ENCODE measurements at regions not wholly inside any gene's neighbourhood (a gene's known extent, or its start where the extent isn't known, plus 50 kb on each side); places are given as distances from the start of the nearest gene placed in this dataset.

DNA sequence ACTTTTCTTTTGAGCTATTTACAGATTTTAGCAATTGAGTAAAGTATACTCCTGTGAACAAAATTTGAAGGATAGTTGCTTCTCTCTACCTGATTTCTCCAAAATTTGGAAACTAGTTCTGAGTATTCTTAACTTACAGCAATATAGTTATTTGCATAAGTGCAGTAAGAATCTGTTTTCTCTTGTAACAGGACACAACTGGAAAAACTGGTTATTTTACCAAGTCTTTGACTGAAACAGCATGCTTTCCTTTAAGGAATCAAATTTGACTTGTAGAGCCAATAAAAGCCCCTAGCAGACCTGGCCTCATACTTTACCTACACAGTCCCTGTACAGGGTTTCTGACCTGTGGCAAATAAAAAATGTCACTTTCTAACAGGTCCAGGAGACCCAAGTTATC, 301.9 kb upstream of the POU5F2 start:
- H3K36me3 ChIP-seq (replicated peaks; ENCODE audit: low read depth, low read length) = peaks cover 3% of the 10 kb centered on the region
- H3K9ac ChIP-seq (ENCODE audit: low read length) = no peak overlapping the region
- H3K79me2 ChIP-seq (ENCODE audit: low read length) = no peaks in the 10 kb centered on the region
- no peak overlapping the region for H3K4me2 ChIP-seq (ENCODE audit: low read length)
- H3K9me3 ChIP-seq (ENCODE audit: insufficient read depth, low read length) = no peaks in the 10 kb centered on the region
- H3K27ac ChIP-seq (ENCODE audit: low read length) = no peak overlapping the region
- TF ChIP-seq, protein P1, sequence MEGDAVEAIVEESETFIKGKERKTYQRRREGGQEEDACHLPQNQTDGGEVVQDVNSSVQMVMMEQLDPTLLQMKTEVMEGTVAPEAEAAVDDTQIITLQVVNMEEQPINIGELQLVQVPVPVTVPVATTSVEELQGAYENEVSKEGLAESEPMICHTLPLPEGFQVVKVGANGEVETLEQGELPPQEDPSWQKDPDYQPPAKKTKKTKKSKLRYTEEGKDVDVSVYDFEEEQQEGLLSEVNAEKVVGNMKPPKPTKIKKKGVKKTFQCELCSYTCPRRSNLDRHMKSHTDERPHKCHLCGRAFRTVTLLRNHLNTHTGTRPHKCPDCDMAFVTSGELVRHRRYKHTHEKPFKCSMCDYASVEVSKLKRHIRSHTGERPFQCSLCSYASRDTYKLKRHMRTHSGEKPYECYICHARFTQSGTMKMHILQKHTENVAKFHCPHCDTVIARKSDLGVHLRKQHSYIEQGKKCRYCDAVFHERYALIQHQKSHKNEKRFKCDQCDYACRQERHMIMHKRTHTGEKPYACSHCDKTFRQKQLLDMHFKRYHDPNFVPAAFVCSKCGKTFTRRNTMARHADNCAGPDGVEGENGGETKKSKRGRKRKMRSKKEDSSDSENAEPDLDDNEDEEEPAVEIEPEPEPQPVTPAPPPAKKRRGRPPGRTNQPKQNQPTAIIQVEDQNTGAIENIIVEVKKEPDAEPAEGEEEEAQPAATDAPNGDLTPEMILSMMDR (IDR thresholded peaks at IDR 0.05; ENCODE audit: low read depth, low read length) = no peak
- TF ChIP-seq EZH2phosphoT487 (IDR thresholded peaks at IDR 0.05; ENCODE audit: low read depth) = no peak
- no peak overlapping the region for H3K4me3 ChIP-seq (ENCODE audit: low read length)
- no peaks in the 10 kb centered on the region for H3K27me3 ChIP-seq (ENCODE audit: low read depth, low read length)
- no peak overlapping the region for H2AFZ ChIP-seq (ENCODE audit: low read depth, low read length)
- peaks cover under 1% of the 10 kb centered on the region; the same call in 1 of the 2 replicates for H3K4me1 ChIP-seq (ENCODE audit: low read length)
- no peaks in the 10 kb centered on the region for H4K20me1 ChIP-seq (ENCODE audit: insufficient read depth, low read length)

DNA sequence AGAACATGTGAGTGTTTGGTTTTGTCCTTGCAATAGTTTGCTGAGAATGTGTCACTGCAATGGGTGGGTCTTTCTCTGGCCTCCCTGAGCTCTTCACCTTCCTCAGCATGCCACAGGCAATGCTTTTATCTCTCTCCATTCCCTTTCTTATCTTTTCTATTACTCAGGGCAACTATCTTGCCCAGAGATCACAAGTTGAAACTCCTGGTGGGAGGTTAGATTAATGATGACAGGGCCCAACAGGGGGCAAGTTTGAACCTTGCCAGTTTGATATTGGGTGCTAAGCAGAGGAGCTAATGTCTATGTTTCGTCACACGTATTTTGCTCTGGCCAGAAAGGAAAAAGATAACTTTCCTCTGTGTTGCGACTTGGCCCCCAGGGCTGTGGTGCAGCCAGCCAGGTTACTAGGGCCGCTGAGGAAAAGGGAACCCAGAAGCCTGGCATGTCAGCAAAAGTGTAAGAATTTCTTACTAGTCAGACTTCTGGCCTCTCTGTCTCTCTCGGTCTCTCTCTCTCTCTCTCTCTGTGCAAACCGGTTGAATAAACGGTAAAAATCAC, 299.3 kb upstream of the POU5F2 start:
- Histone ChIP-seq H3K27ac (ENCODE audit: low read length) (no peak overlapping the region), H3K27me3 (ENCODE audit: low read depth, low read length) (no peaks in the 10 kb centered on the region), H3K9me3 (ENCODE audit: insufficient read depth, low read length) (no peaks in the 10 kb centered on the region), H3K36me3 (replicated peaks; ENCODE audit: low read depth, low read length) (no peaks in the 10 kb centered on the region), H3K4me2 (ENCODE audit: low read length) (no peak overlapping the region), H3K4me1 (ENCODE audit: low read length) (no peaks in the 10 kb centered on the region), H2AFZ (ENCODE audit: low read depth, low read length) (no peak overlapping the region), H4K20me1 (ENCODE audit: insufficient read depth, low read length) (no peaks in the 10 kb centered on the region), H3K4me3 (ENCODE audit: low read length) (no peak overlapping the region), H3K79me2 (ENCODE audit: low read length) (no peaks in the 10 kb centered on the region), H3K9ac (ENCODE audit: low read length) (no peak overlapping the region)
- TF ChIP-seq, protein P1 (IDR thresholded peaks at IDR 0.05; ENCODE audit: low read depth, low read length) = no peak
- no peak for TF ChIP-seq EZH2phosphoT487 (IDR thresholded peaks at IDR 0.05; ENCODE audit: low read depth)

DNA sequence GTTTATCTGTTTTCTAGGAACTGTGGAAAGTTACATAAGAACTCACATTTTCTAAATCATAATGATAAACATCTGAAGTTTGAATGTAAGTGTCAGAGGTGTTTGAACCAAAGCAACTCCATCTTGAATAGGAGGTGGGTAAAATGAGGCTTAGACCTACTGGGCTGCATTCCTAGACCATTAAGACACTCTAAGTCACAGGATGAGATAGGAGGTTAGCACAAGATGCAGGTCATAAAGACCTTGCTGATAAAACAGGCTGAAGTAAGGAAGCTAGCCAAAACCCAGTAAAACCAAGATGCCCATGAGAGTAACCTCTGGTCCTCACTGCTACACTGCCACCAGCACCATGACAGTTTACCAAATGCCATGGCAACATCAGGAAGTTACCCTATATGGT, 297.7 kb upstream of the POU5F2 start:
- Histone ChIP-seq H3K4me2 (ENCODE audit: low read length) (no peak overlapping the region), H2AFZ (ENCODE audit: low read depth, low read length) (no peak overlapping the region), H3K27me3 (ENCODE audit: low read depth, low read length) (no peaks in the 10 kb centered on the region), H3K4me3 (ENCODE audit: low read length) (no peak overlapping the region), H3K36me3 (replicated peaks; ENCODE audit: low read depth, low read length) (no peaks in the 10 kb centered on the region), H3K9me3 (ENCODE audit: insufficient read depth, low read length) (no peaks in the 10 kb centered on the region), H3K9ac (ENCODE audit: low read length) (no peak overlapping the region), H3K79me2 (ENCODE audit: low read length) (no peaks in the 10 kb centered on the region), H4K20me1 (ENCODE audit: insufficient read depth, low read length) (no peaks in the 10 kb centered on the region), H3K27ac (ENCODE audit: low read length) (no peak overlapping the region), H3K4me1 (ENCODE audit: low read length) (no peaks in the 10 kb centered on the region)
- TF ChIP-seq EZH2phosphoT487 (IDR thresholded peaks at IDR 0.05; ENCODE audit: low read depth) = no peak
- TF ChIP-seq, protein P1 (IDR thresholded peaks at IDR 0.05; ENCODE audit: low read depth, low read length) = no peak

DNA sequence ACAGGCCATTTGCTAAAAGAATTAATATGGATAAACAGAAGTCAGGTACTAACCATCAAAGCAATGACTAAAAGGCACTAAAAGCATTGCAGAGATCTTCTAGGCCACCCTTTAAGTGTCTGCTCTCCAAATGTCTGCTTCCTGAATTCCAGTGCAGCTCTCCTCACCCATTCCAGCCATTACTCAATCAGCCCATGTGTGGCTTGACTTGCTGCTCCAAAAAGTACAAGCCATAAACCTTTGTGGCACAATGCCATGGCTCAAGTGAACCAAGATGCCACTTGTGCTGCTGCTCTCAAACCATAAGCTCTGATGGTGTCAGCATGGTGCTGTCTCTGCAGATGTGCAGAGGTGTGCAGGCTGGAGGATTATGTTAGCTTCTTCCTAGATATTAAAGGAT, 290.2 kb upstream of the POU5F2 start:
- H3K27me3 ChIP-seq (ENCODE audit: low read depth, low read length) = no peaks in the 10 kb centered on the region
- no peak overlapping the region for H2AFZ ChIP-seq (ENCODE audit: low read depth, low read length)
- no peaks in the 10 kb centered on the region for H3K79me2 ChIP-seq (ENCODE audit: low read length)
- TF ChIP-seq, protein P1 (IDR thresholded peaks at IDR 0.05; ENCODE audit: low read depth, low read length) = no peak
- no peak for TF ChIP-seq EZH2phosphoT487 (IDR thresholded peaks at IDR 0.05; ENCODE audit: low read depth)
- no peak overlapping the region for H3K27ac ChIP-seq (ENCODE audit: low read length)
- no peak overlapping the region for H3K4me3 ChIP-seq (ENCODE audit: low read length)
- no peak overlapping the region for H3K9ac ChIP-seq (ENCODE audit: low read length)
- no peak overlapping the region for H3K4me2 ChIP-seq (ENCODE audit: low read length)
- no peaks in the 10 kb centered on the region for H4K20me1 ChIP-seq (ENCODE audit: insufficient read depth, low read length)
- H3K36me3 ChIP-seq (replicated peaks; ENCODE audit: low read depth, low read length) = no peaks in the 10 kb centered on the region
- no peaks in the 10 kb centered on the region for H3K9me3 ChIP-seq (ENCODE audit: insufficient read depth, low read length)
- no peaks in the 10 kb centered on the region for H3K4me1 ChIP-seq (ENCODE audit: low read length)
